GM12878 (cell line): ENCODE measurements at regions not wholly inside any gene's neighbourhood (a gene's known extent, or its start where the extent isn't known, plus 50 kb on each side); places are given as distances from the start of the nearest gene placed in this dataset.

Experiments
- ATF7 ChIP-seq: fragments of 450-650 bp; IDR thresholded peaks from 2 replicates; pipeline ENCODE4 v1.6.1; 2016; ENCODE audit warnings: low read depth, mild to moderate bottlenecking
- BMI1 ChIP-seq: fragments of 450-650 bp; IDR thresholded peaks from 2 replicates; pipeline ENCODE4 v1.6.1; 2016; ENCODE audit warnings: mild to moderate bottlenecking, moderate library complexity, borderline replicate concordance
- CBFB ChIP-seq: IDR thresholded peaks from 2 replicates; pipeline ENCODE4 v1.6.1; 2016; ENCODE audit warnings: antibody characterized with exemption, low read depth
- GABPA ChIP-seq: IDR thresholded peaks from 2 replicates; pipeline ENCODE4 v1.6.1; 2014; ENCODE audit warnings: antibody characterized with exemption, low read depth, mild to moderate bottlenecking, inconsistent platforms
- HDAC6 ChIP-seq: fragments of 200-600 bp; sonication (generic); IDR thresholded peaks from one replicate; pipeline ENCODE4 v1.8.0; 2017; ENCODE audit warnings: antibody characterized with exemption; ENCODE audit not compliant: unreplicated experiment
- NFXL1 ChIP-seq: fragments of 450-650 bp; IDR thresholded peaks from 2 replicates; pipeline ENCODE4 v1.6.1; 2017; ENCODE audit warnings: antibody characterized with exemption, mild to moderate bottlenecking, borderline replicate concordance
- PAX5 ChIP-seq: IDR thresholded peaks from 2 replicates; pipeline ENCODE4 v1.6.1; 2011; ENCODE audit warnings: low read depth, low read length, borderline replicate concordance
- POLR2AphosphoS2 ChIP-seq: IDR thresholded peaks from 2 replicates; pipeline ENCODE4 v1.6.1; 2011; ENCODE audit warnings: low read depth, mild to moderate bottlenecking, low read length, improper control_type of control experiment, moderate library complexity
- PRDM15 ChIP-seq: fragments of 450-650 bp; formaldehyde crosslinking; IDR thresholded peaks from 2 replicates; pipeline ENCODE4 v1.4.0; 2020; ENCODE audit warnings: mild to moderate bottlenecking, moderate library complexity
- RBBP5 ChIP-seq: fragments of 200-600 bp; sonication (generic); conservative IDR thresholded peaks from 2 replicates; pipeline ENCODE4 v1.6.1; 2016
- SMAD1 ChIP-seq: fragments of 450-650 bp; IDR thresholded peaks from 2 replicates; pipeline ENCODE4 v1.6.1; 2018; ENCODE audit warnings: mild to moderate bottlenecking, low read depth; ENCODE audit not compliant: partially characterized antibody
- SMAD5 ChIP-seq: IDR thresholded peaks from 2 replicates; pipeline ENCODE4 v1.6.1; 2016; ENCODE audit warnings: antibody characterized with exemption, low read depth
- ZBTB4 ChIP-seq: fragments of 450-650 bp; formaldehyde crosslinking; IDR thresholded peaks from 2 replicates; pipeline ENCODE4 v1.4.0; 2022; ENCODE audit warnings: mild to moderate bottlenecking, moderate library complexity
- ZNF592 ChIP-seq: fragments of 450-650 bp; IDR thresholded peaks from 2 replicates; pipeline ENCODE4 v1.6.1; 2017; ENCODE audit warnings: mild to moderate bottlenecking, moderate library complexity
- TF ChIP-seq, protein P1 (sequence below), 3 experiments: IDR thresholded peaks in 2 of 3; conservative IDR thresholded peaks in 1 of 3; 2 replicates each; pipeline ENCODE4 v1.5.1; 2011; ENCODE audit warnings: low read depth in 3 of 3, low read length in 3 of 3, mild to moderate bottlenecking in 3 of 3, control low read depth in 2 of 3, moderate library complexity in 2 of 3, inconsistent platforms in 1 of 3, mixed read lengths in 1 of 3; ENCODE audit not compliant: control insufficient read depth in 2 of 3, insufficient read depth in 1 of 3; ENCODE audit errors: extremely low read depth in 1 of 3
- TF ChIP-seq, protein P2 (sequence below): IDR thresholded peaks from 2 replicates; pipeline ENCODE4 v1.6.1; 2011; ENCODE audit warnings: borderline replicate concordance, low read depth, mild to moderate bottlenecking, moderate library complexity, low read length; ENCODE audit not compliant: insufficient read depth, poor library complexity, severe bottlenecking

- TF ChIP-seq ZNF592 (no peak), POLR2AphosphoS2 (no peak), ZBTB4 (CRISPR knock-in tag) (no peak), RBBP5 (no peak), CBFB (0 out of 2 replicates have a peak, but pooled peaks have one; percentile 56), ATF7 (0 out of 2 replicates have a peak, but pooled peaks have one; percentile 28), GABPA (peak; percentile 59), BMI1 (no peak), HDAC6 (no peak), PRDM15 (no peak), PAX5 (peak; percentile 67; the same call in 1 of the 2 replicates), SMAD1 (no peak), SMAD5 (no peak), NFXL1 (no peak)
- TF ChIP-seq, protein P1, sequence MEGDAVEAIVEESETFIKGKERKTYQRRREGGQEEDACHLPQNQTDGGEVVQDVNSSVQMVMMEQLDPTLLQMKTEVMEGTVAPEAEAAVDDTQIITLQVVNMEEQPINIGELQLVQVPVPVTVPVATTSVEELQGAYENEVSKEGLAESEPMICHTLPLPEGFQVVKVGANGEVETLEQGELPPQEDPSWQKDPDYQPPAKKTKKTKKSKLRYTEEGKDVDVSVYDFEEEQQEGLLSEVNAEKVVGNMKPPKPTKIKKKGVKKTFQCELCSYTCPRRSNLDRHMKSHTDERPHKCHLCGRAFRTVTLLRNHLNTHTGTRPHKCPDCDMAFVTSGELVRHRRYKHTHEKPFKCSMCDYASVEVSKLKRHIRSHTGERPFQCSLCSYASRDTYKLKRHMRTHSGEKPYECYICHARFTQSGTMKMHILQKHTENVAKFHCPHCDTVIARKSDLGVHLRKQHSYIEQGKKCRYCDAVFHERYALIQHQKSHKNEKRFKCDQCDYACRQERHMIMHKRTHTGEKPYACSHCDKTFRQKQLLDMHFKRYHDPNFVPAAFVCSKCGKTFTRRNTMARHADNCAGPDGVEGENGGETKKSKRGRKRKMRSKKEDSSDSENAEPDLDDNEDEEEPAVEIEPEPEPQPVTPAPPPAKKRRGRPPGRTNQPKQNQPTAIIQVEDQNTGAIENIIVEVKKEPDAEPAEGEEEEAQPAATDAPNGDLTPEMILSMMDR (IDR thresholded peaks at IDR 0.05 in 2 of 3, conservative IDR thresholded peaks at IDR 0.05 in 1 of 3; ENCODE audit: control insufficient read depth in 2 of 3, extremely low read depth in 1 of 3, insufficient read depth in 1 of 3, low read depth in 3 of 3, low read length in 3 of 3) = no peak
- TF ChIP-seq, protein P2, sequence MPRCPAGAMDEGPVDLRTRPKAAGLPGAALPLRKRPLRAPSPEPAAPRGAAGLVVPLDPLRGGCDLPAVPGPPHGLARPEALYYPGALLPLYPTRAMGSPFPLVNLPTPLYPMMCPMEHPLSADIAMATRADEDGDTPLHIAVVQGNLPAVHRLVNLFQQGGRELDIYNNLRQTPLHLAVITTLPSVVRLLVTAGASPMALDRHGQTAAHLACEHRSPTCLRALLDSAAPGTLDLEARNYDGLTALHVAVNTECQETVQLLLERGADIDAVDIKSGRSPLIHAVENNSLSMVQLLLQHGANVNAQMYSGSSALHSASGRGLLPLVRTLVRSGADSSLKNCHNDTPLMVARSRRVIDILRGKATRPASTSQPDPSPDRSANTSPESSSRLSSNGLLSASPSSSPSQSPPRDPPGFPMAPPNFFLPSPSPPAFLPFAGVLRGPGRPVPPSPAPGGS = no peak
Measured at GRCh38 chr1:60898987-60899386, 183.4 kb upstream of the NFIA start (continued).
